SKM-1 (cell line): ENCODE measurements at regions not wholly inside any gene's neighbourhood (a gene's known extent, or its start where the extent isn't known, plus 50 kb on each side); places are given as distances from the start of the nearest gene placed in this dataset.
"Not testable (repeated sequence)": the region's sequence is repeated elsewhere in the genome, so short reads cannot be mapped to it uniquely, and the experiment has no call there.

ENCODE experiments used
- DNase-seq: peaks from one replicate; lab custom pipeline; 2025; ENCODE audit not compliant: unreplicated experiment; lab: John Stamatoyannopoulos, UW

- no peak for DNase-seq
Observed at GRCh38 chr10:8830876-8831275, 776.4 kb downstream of the GATA3 start.

GRCh38 chr10:8835453-8836167 lies 781.1 kb downstream of the GATA3 start:
- DNase-seq: no peak

- no peak for DNase-seq
Observed at GRCh38 chr10:8840356-8840755, 785.9 kb downstream of the GATA3 start.

GRCh38 chr10:8844141-8844540 lies 789.7 kb downstream of the GATA3 start:
- no peak for DNase-seq

GRCh38 chr10:8852546-8852945 lies 798.1 kb downstream of the GATA3 start:
- DNase-seq: no peak

- no peak for DNase-seq
Observed at GRCh38 chr10:8853048-8853447, 798.6 kb downstream of the GATA3 start.

GRCh38 chr10:8868924-8869323 lies 814.4 kb downstream of the GATA3 start:
- not testable (repeated sequence) for DNase-seq

- DNase-seq: no peak
Observed at GRCh38 chr10:8873310-8873709, 818.8 kb downstream of the GATA3 start.

- DNase-seq: no peak
Observed at GRCh38 chr10:8874268-8874667, 819.8 kb downstream of the GATA3 start.

GRCh38 chr10:8874972-8875371 lies 820.5 kb downstream of the GATA3 start:
- no peak for DNase-seq

- no peak for DNase-seq
Observed at GRCh38 chr10:8876171-8876570, 821.7 kb downstream of the GATA3 start.

GRCh38 chr10:8889538-8889937 lies 835.0 kb downstream of the GATA3 start:
- DNase-seq: no peak

- DNase-seq: no peak
Observed at GRCh38 chr10:8893102-8893501, 838.6 kb downstream of the GATA3 start.

GRCh38 chr10:8894148-8894547 lies 839.7 kb downstream of the GATA3 start:
- DNase-seq: no peak

GRCh38 chr10:8897769-8898168 lies 843.3 kb downstream of the GATA3 start:
- no peak for DNase-seq

GRCh38 chr10:8898745-8899330 lies 844.4 kb downstream of the GATA3 start:
- no peak for DNase-seq

GRCh38 chr10:8902926-8903325 lies 848.4 kb downstream of the GATA3 start:
- DNase-seq: no peak

GRCh38 chr10:8908013-8908412 lies 853.5 kb downstream of the GATA3 start:
- no peak for DNase-seq

- no peak for DNase-seq
Observed at GRCh38 chr10:8910314-8910713, 855.8 kb downstream of the GATA3 start.

- no peak for DNase-seq
Observed at GRCh38 chr10:8911032-8911431, 856.5 kb downstream of the GATA3 start.

- no peak for DNase-seq
Observed at GRCh38 chr10:8912108-8912507, 857.6 kb downstream of the GATA3 start.

GRCh38 chr10:8913720-8914119 lies 859.2 kb downstream of the GATA3 start:
- no peak for DNase-seq

GRCh38 chr10:8919280-8919679 lies 864.8 kb downstream of the GATA3 start:
- DNase-seq: no peak
